ENCODE measurements at regions not wholly inside any gene's neighbourhood (a gene's known extent, or its start where the extent isn't known, plus 50 kb on each side); places are given as distances from the start of the nearest gene placed in this dataset.
"Not testable (repeated sequence)": the region's sequence is repeated elsewhere in the genome, so short reads cannot be mapped to it uniquely, and the experiment has no call there.

- Histone ChIP-seq H3K9me3 (no peaks in the 10 kb centered on the region), H3K27ac (ENCODE audit: low read length) (no peak overlapping the region), H3K4me3 (ENCODE audit: control insufficient read depth in 1 of 2, extremely low read depth in 1 of 2, low read length in 1 of 2) (no peak overlapping the region), H3K4me1 (ENCODE audit: control insufficient read depth in 1 of 2, extremely low read depth in 1 of 2, insufficient read depth in 2 of 2, low read length in 2 of 2) (no peaks in the 10 kb centered on the region), H3K36me3 (ENCODE audit: control insufficient read depth in 2 of 2, extremely low read depth in 1 of 2, insufficient read depth in 1 of 2, low read length in 1 of 2) (no peaks in the 10 kb centered on the region), H3K27me3 (replicated peaks in 1 of 2; ENCODE audit: control insufficient read depth in 2 of 2, extremely low read depth in 1 of 2, insufficient read depth in 2 of 2, low read length in 1 of 2) (peaks cover 0 to 2% of the 10 kb centered on the region in 2 experiments)
- ChIA-PET POLR2A (no interaction called here), CTCF (no interaction called here)
- Mint-ChIP-seq H3K9me3 (no peaks in the 10 kb centered on the region), H3K4me1 (no peaks in the 10 kb centered on the region), H3K27me3 (peaks cover 0 to 12% of the 10 kb centered on the region in 2 donors), H3K27ac (no peak overlapping the region), H3K36me3 (no peaks in the 10 kb centered on the region), H3K4me3 (no peak overlapping the region)
- WGBS (ENCODE audit: insufficient coverage): 96% methylated on average over 7 of the region's 9 CpGs
- ATAC-seq (replicated peaks in 1 of 4): no peak
- DNase-seq: no peak
Measured at GRCh38 chr4:55028196-55028595, 97.2 kb downstream of the KDR start.

- ATAC-seq (replicated peaks in 1 of 4): no peak
- Mint-ChIP-seq H3K9me3 (no peaks in the 10 kb centered on the region), H3K27me3 (peaks cover 0 to 6% of the 10 kb centered on the region in 2 donors), H3K36me3 (no peaks in the 10 kb centered on the region), H3K4me1 (no peaks in the 10 kb centered on the region), H3K27ac (no peak overlapping the region), H3K4me3 (no peak overlapping the region)
- WGBS (ENCODE audit: insufficient coverage): 100% methylated on average over 1 of the region's 2 CpGs
- H3K9me3 ChIP-seq: no peaks in the 10 kb centered on the region
- no peak overlapping the region for H3K27ac ChIP-seq (ENCODE audit: low read length)
- CTCF ChIA-PET: interaction anchor here in 1 of 2 donors (0.7 kb wide), 1 partner anchor 1111 kb away, joined by 5 read pairs; no protein-coding TSS in a partner anchor
- H3K4me3 ChIP-seq (ENCODE audit: control insufficient read depth in 1 of 2, extremely low read depth in 1 of 2, low read length in 1 of 2): no peak overlapping the region
- peaks cover 0 to 2% of the 10 kb centered on the region in 2 experiments for H3K27me3 ChIP-seq (replicated peaks in 1 of 2; ENCODE audit: control insufficient read depth in 2 of 2, extremely low read depth in 1 of 2, insufficient read depth in 2 of 2, low read length in 1 of 2)
- H3K4me1 ChIP-seq (ENCODE audit: control insufficient read depth in 1 of 2, extremely low read depth in 1 of 2, insufficient read depth in 2 of 2, low read length in 2 of 2): no peaks in the 10 kb centered on the region
- H3K36me3 ChIP-seq (ENCODE audit: control insufficient read depth in 2 of 2, extremely low read depth in 1 of 2, insufficient read depth in 1 of 2, low read length in 1 of 2): no peaks in the 10 kb centered on the region
- POLR2A ChIA-PET: no interaction called here
- no peak for DNase-seq
Measured at GRCh38 chr4:55027596-55027995, 97.8 kb downstream of the KDR start.

GRCh38 chr4:55025456-55025855 lies 99.9 kb downstream of the KDR start:
- H3K27me3 ChIP-seq (replicated peaks in 1 of 2; ENCODE audit: control insufficient read depth in 2 of 2, extremely low read depth in 1 of 2, insufficient read depth in 2 of 2, low read length in 1 of 2); ATAC-seq (replicated peaks in 1 of 4); H3K4me1 Mint-ChIP-seq; H3K9me3 Mint-ChIP-seq; H3K4me3 ChIP-seq (ENCODE audit: control insufficient read depth in 1 of 2, extremely low read depth in 1 of 2, low read length in 1 of 2); CTCF ChIA-PET; H3K9me3 ChIP-seq; H3K4me1 ChIP-seq (ENCODE audit: control insufficient read depth in 1 of 2, extremely low read depth in 1 of 2, insufficient read depth in 2 of 2, low read length in 2 of 2); H3K36me3 Mint-ChIP-seq; H3K36me3 ChIP-seq (ENCODE audit: control insufficient read depth in 2 of 2, extremely low read depth in 1 of 2, insufficient read depth in 1 of 2, low read length in 1 of 2); H3K27ac ChIP-seq (ENCODE audit: low read length); POLR2A ChIA-PET; H3K27me3 Mint-ChIP-seq; DNase-seq; H3K27ac Mint-ChIP-seq; H3K4me3 Mint-ChIP-seq: not testable (repeated sequence)
- 85% methylated on average over 4 of the region's 6 CpGs for WGBS (ENCODE audit: insufficient coverage)

GRCh38 chr4:55023030-55023429 lies 102.4 kb downstream of the KDR start:
- CTCF ChIA-PET: no interaction called here
- DNase-seq (no peak), ATAC-seq (replicated peaks in 1 of 4) (no peak)
- Histone ChIP-seq H3K4me3 (ENCODE audit: control insufficient read depth in 1 of 2, extremely low read depth in 1 of 2, low read length in 1 of 2) (no peak overlapping the region), H3K36me3 (ENCODE audit: control insufficient read depth in 2 of 2, extremely low read depth in 1 of 2, insufficient read depth in 1 of 2, low read length in 1 of 2) (no peaks in the 10 kb centered on the region), H3K27me3 (replicated peaks in 1 of 2; ENCODE audit: control insufficient read depth in 2 of 2, extremely low read depth in 1 of 2, insufficient read depth in 2 of 2, low read length in 1 of 2) (no peaks in the 10 kb centered on the region), H3K4me1 (ENCODE audit: control insufficient read depth in 1 of 2, extremely low read depth in 1 of 2, insufficient read depth in 2 of 2, low read length in 2 of 2) (no peaks in the 10 kb centered on the region), H3K27ac (ENCODE audit: low read length) (no peak overlapping the region), H3K9me3 (no peaks in the 10 kb centered on the region)
- WGBS (ENCODE audit: insufficient coverage): no CpG with 5 or more reads among the region's 2 CpGs
- Mint-ChIP-seq H3K9me3 (no peaks in the 10 kb centered on the region), H3K4me1 (no peaks in the 10 kb centered on the region), H3K36me3 (no peaks in the 10 kb centered on the region), H3K27me3 (peaks cover 16 to 22% of the 10 kb centered on the region in 2 donors), H3K4me3 (no peak overlapping the region), H3K27ac (no peak overlapping the region)
- POLR2A ChIA-PET: no interaction called here

DNA sequence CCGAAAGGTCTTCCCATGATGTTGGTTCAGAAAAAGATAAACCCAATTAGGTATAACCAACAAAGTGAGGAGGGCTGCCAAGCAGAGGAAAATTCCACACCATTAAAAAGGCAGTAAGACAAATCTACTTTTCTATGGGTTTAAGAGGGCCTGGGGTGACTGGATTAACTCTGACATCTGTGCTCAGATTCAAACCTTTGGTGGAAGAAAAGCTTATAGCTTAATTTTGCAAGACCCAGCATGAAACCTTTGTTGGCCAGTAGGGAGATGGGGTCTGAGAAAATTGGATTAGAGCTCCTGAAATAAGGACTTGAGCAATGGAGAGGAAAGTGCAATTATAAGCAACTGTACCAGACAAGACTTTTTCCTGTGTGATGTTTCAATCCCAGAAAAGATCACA lies 104.2 kb downstream of the KDR start:
- DNase-seq: no peak
- CTCF ChIA-PET: no interaction called here
- Histone ChIP-seq H3K4me3 (ENCODE audit: control insufficient read depth in 1 of 2, extremely low read depth in 1 of 2, low read length in 1 of 2) (no peak overlapping the region), H3K4me1 (ENCODE audit: control insufficient read depth in 1 of 2, extremely low read depth in 1 of 2, insufficient read depth in 2 of 2, low read length in 2 of 2) (no peaks in the 10 kb centered on the region), H3K27me3 (replicated peaks in 1 of 2; ENCODE audit: control insufficient read depth in 2 of 2, extremely low read depth in 1 of 2, insufficient read depth in 2 of 2, low read length in 1 of 2) (no peaks in the 10 kb centered on the region), H3K9me3 (no peaks in the 10 kb centered on the region), H3K27ac (ENCODE audit: low read length) (no peak overlapping the region), H3K36me3 (ENCODE audit: control insufficient read depth in 2 of 2, extremely low read depth in 1 of 2, insufficient read depth in 1 of 2, low read length in 1 of 2) (no peaks in the 10 kb centered on the region)
- Mint-ChIP-seq H3K27ac (no peak overlapping the region), H3K27me3 (peaks cover 16 to 22% of the 10 kb centered on the region in 2 donors), H3K9me3 (no peaks in the 10 kb centered on the region), H3K4me3 (no peak overlapping the region), H3K36me3 (no peaks in the 10 kb centered on the region), H3K4me1 (peaks cover 0 to under 1% (median 0%) of the 10 kb centered on the region in 3 donors)
- no peak for ATAC-seq (replicated peaks in 1 of 4)
- POLR2A ChIA-PET: interaction anchor here in 1 of 2 donors (0.6 kb wide), 1 partner anchor 12 kb away, joined by 3 read pairs; no protein-coding TSS in a partner anchor
- no CpG with 5 or more reads among the region's 1 CpG for WGBS (ENCODE audit: insufficient coverage)

DNA sequence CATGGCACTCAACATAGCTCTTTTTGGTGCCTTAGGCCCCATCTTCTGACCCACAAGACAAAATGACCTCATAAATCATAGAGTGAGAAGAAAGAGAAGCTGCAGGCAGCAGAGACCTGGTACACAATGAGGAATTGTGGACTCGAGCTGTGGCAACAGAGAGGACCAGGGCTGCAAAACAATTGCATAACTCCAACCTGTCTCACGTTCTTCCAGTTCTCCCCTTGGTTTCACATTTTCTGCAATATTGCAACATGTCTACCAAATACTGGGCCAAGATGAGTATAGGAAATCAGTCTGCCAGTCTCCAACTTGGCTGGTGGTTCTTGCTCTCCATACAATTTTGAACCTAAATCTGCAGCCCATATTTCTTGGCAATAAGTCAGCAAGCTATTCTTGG lies 105.3 kb downstream of the KDR start:
- whole genome bisulfite sequencing (ENCODE audit: insufficient coverage): 100% methylated on average over 1 of the region's 2 CpGs
- no peak overlapping the region for H3K27ac ChIP-seq (ENCODE audit: low read length)
- CTCF ChIA-PET: no interaction called here
- H3K4me1 ChIP-seq (ENCODE audit: control insufficient read depth in 1 of 2, extremely low read depth in 1 of 2, insufficient read depth in 2 of 2, low read length in 2 of 2): no peaks in the 10 kb centered on the region
- Mint-ChIP-seq H3K36me3 (no peaks in the 10 kb centered on the region), H3K27ac (no peak overlapping the region), H3K4me3 (no peak overlapping the region), H3K27me3 (peaks cover 16 to 22% of the 10 kb centered on the region in 2 donors), H3K4me1 (peaks cover 0 to 5% (median 0%) of the 10 kb centered on the region in 3 donors), H3K9me3 (no peaks in the 10 kb centered on the region)
- H3K27me3 ChIP-seq (replicated peaks in 1 of 2; ENCODE audit: control insufficient read depth in 2 of 2, extremely low read depth in 1 of 2, insufficient read depth in 2 of 2, low read length in 1 of 2): no peaks in the 10 kb centered on the region
- no peak overlapping the region for H3K4me3 ChIP-seq (ENCODE audit: control insufficient read depth in 1 of 2, extremely low read depth in 1 of 2, low read length in 1 of 2)
- DNase-seq (no peak), ATAC-seq (replicated peaks in 1 of 4) (no peak)
- no peaks in the 10 kb centered on the region for H3K36me3 ChIP-seq (ENCODE audit: control insufficient read depth in 2 of 2, extremely low read depth in 1 of 2, insufficient read depth in 1 of 2, low read length in 1 of 2)
- H3K9me3 ChIP-seq: no peaks in the 10 kb centered on the region
- POLR2A ChIA-PET: no interaction called here

GRCh38 chr4:55018978-55019377 lies 106.4 kb downstream of the KDR start:
- H3K4me1 Mint-ChIP-seq: peaks cover 0 to 5% (median 0%) of the 10 kb centered on the region in 3 donors
- ChIA-PET POLR2A (no interaction called here), CTCF (no interaction called here)
- H3K36me3 Mint-ChIP-seq: no peaks in the 10 kb centered on the region
- no peaks in the 10 kb centered on the region for H3K27me3 ChIP-seq (replicated peaks in 1 of 2; ENCODE audit: control insufficient read depth in 2 of 2, extremely low read depth in 1 of 2, insufficient read depth in 2 of 2, low read length in 1 of 2)
- H3K4me3 ChIP-seq (ENCODE audit: control insufficient read depth in 1 of 2, extremely low read depth in 1 of 2, low read length in 1 of 2): no peak overlapping the region
- H3K36me3 ChIP-seq (ENCODE audit: control insufficient read depth in 2 of 2, extremely low read depth in 1 of 2, insufficient read depth in 1 of 2, low read length in 1 of 2): no peaks in the 10 kb centered on the region
- no peak overlapping the region for H3K27ac ChIP-seq (ENCODE audit: low read length)
- no peaks in the 10 kb centered on the region for H3K9me3 Mint-ChIP-seq
- no CpG with 5 or more reads among the region's 2 CpGs for WGBS (ENCODE audit: insufficient coverage)
- H3K27ac Mint-ChIP-seq: no peak overlapping the region
- no peak for ATAC-seq (replicated peaks in 1 of 4)
- H3K27me3 Mint-ChIP-seq: peaks cover 16 to 22% of the 10 kb centered on the region in 2 donors
- no peaks in the 10 kb centered on the region for H3K4me1 ChIP-seq (ENCODE audit: control insufficient read depth in 1 of 2, extremely low read depth in 1 of 2, insufficient read depth in 2 of 2, low read length in 2 of 2)
- H3K4me3 Mint-ChIP-seq: no peak overlapping the region
- DNase-seq: no peak
- no peaks in the 10 kb centered on the region for H3K9me3 ChIP-seq
